ENCODE measurements at regions not wholly inside any gene's neighbourhood (a gene's known extent, or its start where the extent isn't known, plus 50 kb on each side); places are given as distances from the start of the nearest gene placed in this dataset.

DNA sequence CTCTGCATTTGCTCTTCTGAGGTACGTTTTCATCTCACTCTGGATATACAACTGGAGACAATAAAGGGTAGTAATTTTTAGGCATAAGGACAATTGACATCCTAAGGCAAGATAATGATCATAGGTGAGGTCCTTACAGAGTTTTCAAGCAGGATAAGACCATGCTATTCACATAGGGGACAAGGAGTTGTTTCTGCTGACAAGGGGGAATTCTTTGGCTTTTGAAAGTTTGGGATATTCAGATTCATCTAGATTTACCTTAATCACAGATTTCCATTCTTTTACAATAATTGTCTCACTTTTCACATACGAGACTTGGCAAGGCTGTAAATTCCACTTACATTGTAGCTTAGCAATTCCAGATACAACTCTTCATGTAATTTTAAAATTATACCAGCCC lies 256.2 kb downstream of the AASDHPPT start:
- ChIA-PET POLR2A (no interaction called here), CTCF (no interaction called here)
- Histone ChIP-seq H3K27me3 (replicated peaks; ENCODE audit: control insufficient read depth, insufficient read depth, low read length) (no peaks in the 10 kb centered on the region), H3K9me3 (peaks cover 5% of the 10 kb centered on the region; the same call in 1 of the 2 replicates), H3K36me3 (ENCODE audit: control insufficient read depth, insufficient read depth, low read length) (no peaks in the 10 kb centered on the region), H3K4me3 (ENCODE audit: low read depth, low read length) (no peak overlapping the region), H3K4me1 (no peaks in the 10 kb centered on the region; the same call in 1 of the 2 replicates)
- Mint-ChIP-seq H3K27ac (ENCODE audit: unreplicated experiment) (no peak overlapping the region), H3K4me1 (ENCODE audit: low read depth, unreplicated experiment) (no peaks in the 10 kb centered on the region), H3K27me3 (ENCODE audit: insufficient read depth, unreplicated experiment) (no peaks in the 10 kb centered on the region), H3K36me3 (ENCODE audit: insufficient read depth, unreplicated experiment) (no peaks in the 10 kb centered on the region), H3K4me3 (ENCODE audit: unreplicated experiment) (no peak overlapping the region), H3K9me3 (ENCODE audit: unreplicated experiment) (peaks cover 27% of the 10 kb centered on the region)
- no TSS peak for BruUV-seq (replicated peaks)
- intact Hi-C loops (cut with micrococcal nuclease; ENCODE audit: unreplicated experiment), result no loop called here
- TF ChIP-seq, protein P1, sequence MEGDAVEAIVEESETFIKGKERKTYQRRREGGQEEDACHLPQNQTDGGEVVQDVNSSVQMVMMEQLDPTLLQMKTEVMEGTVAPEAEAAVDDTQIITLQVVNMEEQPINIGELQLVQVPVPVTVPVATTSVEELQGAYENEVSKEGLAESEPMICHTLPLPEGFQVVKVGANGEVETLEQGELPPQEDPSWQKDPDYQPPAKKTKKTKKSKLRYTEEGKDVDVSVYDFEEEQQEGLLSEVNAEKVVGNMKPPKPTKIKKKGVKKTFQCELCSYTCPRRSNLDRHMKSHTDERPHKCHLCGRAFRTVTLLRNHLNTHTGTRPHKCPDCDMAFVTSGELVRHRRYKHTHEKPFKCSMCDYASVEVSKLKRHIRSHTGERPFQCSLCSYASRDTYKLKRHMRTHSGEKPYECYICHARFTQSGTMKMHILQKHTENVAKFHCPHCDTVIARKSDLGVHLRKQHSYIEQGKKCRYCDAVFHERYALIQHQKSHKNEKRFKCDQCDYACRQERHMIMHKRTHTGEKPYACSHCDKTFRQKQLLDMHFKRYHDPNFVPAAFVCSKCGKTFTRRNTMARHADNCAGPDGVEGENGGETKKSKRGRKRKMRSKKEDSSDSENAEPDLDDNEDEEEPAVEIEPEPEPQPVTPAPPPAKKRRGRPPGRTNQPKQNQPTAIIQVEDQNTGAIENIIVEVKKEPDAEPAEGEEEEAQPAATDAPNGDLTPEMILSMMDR (IDR thresholded peaks at IDR 0.05; ENCODE audit: insufficient read depth in 1 of 2, low read depth in 1 of 2, low read length in 1 of 2, severe bottlenecking in 1 of 2, unreplicated experiment in 1 of 2), result no peak
- no peak for DNase-seq

DNA sequence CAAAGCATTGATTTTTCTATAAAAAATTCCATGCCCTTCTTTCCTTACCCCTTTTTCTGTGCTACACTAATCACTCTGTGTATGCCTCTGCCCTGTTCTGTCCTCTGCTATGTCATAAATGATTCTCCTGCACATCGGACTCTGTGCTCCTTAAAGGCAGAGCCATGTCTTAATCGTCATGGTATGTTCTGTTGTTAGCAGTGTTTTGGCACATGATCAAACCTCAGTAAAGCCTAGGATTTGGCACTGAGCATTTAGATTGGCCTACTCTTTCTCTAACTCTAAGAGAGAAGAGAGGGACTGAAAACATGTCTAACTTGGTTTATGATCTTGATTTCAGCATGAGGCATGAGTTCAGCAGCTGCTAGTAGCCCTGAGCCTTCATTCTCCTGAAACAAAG lies 266.9 kb downstream of the AASDHPPT start:
- POLR2A ChIA-PET, result no interaction called here
- DNase-seq, result no peak
- CTCF ChIA-PET, result no interaction called here
- peaks cover 13% of the 10 kb centered on the region; the same call in 1 of the 2 replicates for H3K9me3 ChIP-seq
- TF ChIP-seq, protein P1 (IDR thresholded peaks at IDR 0.05; ENCODE audit: insufficient read depth in 1 of 2, low read depth in 1 of 2, low read length in 1 of 2, severe bottlenecking in 1 of 2, unreplicated experiment in 1 of 2), result no peak
- BruUV-seq (replicated peaks), result no TSS peak
- Mint-ChIP-seq H3K27me3 (ENCODE audit: insufficient read depth, unreplicated experiment) (no peaks in the 10 kb centered on the region), H3K4me3 (ENCODE audit: unreplicated experiment) (no peak overlapping the region), H3K4me1 (ENCODE audit: low read depth, unreplicated experiment) (no peaks in the 10 kb centered on the region), H3K27ac (ENCODE audit: unreplicated experiment) (no peak overlapping the region), H3K9me3 (ENCODE audit: unreplicated experiment) (peaks cover 42% of the 10 kb centered on the region), H3K36me3 (ENCODE audit: insufficient read depth, unreplicated experiment) (no peaks in the 10 kb centered on the region)
- H3K36me3 ChIP-seq (ENCODE audit: control insufficient read depth, insufficient read depth, low read length), result no peaks in the 10 kb centered on the region
- H3K4me3 ChIP-seq (ENCODE audit: low read depth, low read length), result no peak overlapping the region
- H3K27me3 ChIP-seq (replicated peaks; ENCODE audit: control insufficient read depth, insufficient read depth, low read length), result no peaks in the 10 kb centered on the region
- no peaks in the 10 kb centered on the region for H3K4me1 ChIP-seq
- intact Hi-C loops (cut with micrococcal nuclease; ENCODE audit: unreplicated experiment), result no loop called here

DNA sequence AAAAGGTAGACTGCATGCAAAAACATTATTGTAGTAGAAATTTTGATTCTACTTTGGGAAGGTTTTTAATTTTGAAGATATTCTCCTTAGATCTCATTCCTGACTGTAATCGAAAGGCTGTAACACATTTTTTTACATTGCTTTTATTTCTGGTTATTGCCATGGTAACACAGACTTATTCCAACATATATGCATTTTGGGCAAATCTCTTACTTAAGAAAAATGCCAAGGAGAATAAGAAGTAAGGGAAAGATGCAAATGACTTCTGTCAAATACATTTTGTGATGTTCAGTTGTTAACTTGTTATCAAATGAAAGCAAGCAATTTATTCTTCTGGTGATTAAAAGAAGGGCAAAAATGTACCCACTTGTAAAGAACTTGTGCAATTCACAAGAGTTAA lies 267.5 kb downstream of the AASDHPPT start:
- H3K9me3 ChIP-seq, result peaks cover 12% of the 10 kb centered on the region; the same call in 1 of the 2 replicates
- no peak overlapping the region for H3K4me3 ChIP-seq (ENCODE audit: low read depth, low read length)
- no peaks in the 10 kb centered on the region for H3K36me3 ChIP-seq (ENCODE audit: control insufficient read depth, insufficient read depth, low read length)
- Mint-ChIP-seq H3K27ac (ENCODE audit: unreplicated experiment) (no peak overlapping the region), H3K27me3 (ENCODE audit: insufficient read depth, unreplicated experiment) (no peaks in the 10 kb centered on the region), H3K4me3 (ENCODE audit: unreplicated experiment) (no peak overlapping the region), H3K4me1 (ENCODE audit: low read depth, unreplicated experiment) (no peaks in the 10 kb centered on the region), H3K9me3 (ENCODE audit: unreplicated experiment) (peaks cover 47% of the 10 kb centered on the region), H3K36me3 (ENCODE audit: insufficient read depth, unreplicated experiment) (no peaks in the 10 kb centered on the region)
- H3K4me1 ChIP-seq, result no peaks in the 10 kb centered on the region
- intact Hi-C loops (cut with micrococcal nuclease; ENCODE audit: unreplicated experiment), result no loop called here
- CTCF ChIA-PET, result no interaction called here
- POLR2A ChIA-PET, result no interaction called here
- no TSS peak for BruUV-seq (replicated peaks)
- TF ChIP-seq, protein P1 (IDR thresholded peaks at IDR 0.05; ENCODE audit: insufficient read depth in 1 of 2, low read depth in 1 of 2, low read length in 1 of 2, severe bottlenecking in 1 of 2, unreplicated experiment in 1 of 2), result no peak
- no peaks in the 10 kb centered on the region for H3K27me3 ChIP-seq (replicated peaks; ENCODE audit: control insufficient read depth, insufficient read depth, low read length)
- DNase-seq, result no peak

All from Caco-2 (cell line).